CD4-positive, CD25-positive, alpha-beta regulatory T cell (primary cell): ENCODE measurements at regions not wholly inside any gene's neighbourhood (a gene's known extent, or its start where the extent isn't known, plus 50 kb on each side); places are given as distances from the start of the nearest gene placed in this dataset.

Source experiments
- ATAC-seq, 2 donors: fragments of 150-1000 bp; cut with Tn5 transposase; one replicate each; pipeline ENCODE4 v1.10.0; 2021; ENCODE audit warnings: low read depth in 2 of 2, moderate number of reproducible peaks in 2 of 2, moderate library complexity in 1 of 2
- DNase-seq, 3 donors: peaks; one replicate each; pipeline versions ENCODE4 v3.0.0 to v3.0.0-alpha.2; 2012 to 2022; ENCODE audit warnings: mixed read lengths in 1 of 3
- H3K27ac ChIP-seq: one replicate; pipeline ENCODE4 v1.7.0; 2013; ENCODE audit warnings: mild to moderate bottlenecking, low read length; ENCODE audit not compliant: insufficient read depth, poor library complexity, severe bottlenecking
- H3K27me3 ChIP-seq: one replicate; pipeline ENCODE4 v1.7.0; 2013; ENCODE audit warnings: low read length; ENCODE audit not compliant: control insufficient read depth, insufficient read depth
- H3K36me3 ChIP-seq: one replicate; pipeline ENCODE4 v1.7.0; 2013; ENCODE audit warnings: mild to moderate bottlenecking, low read length, moderate library complexity; ENCODE audit not compliant: control insufficient read depth, insufficient read depth
- H3K4me1 ChIP-seq: 2 replicates; pipeline ENCODE4 v1.7.0; 2013; ENCODE audit warnings: mild to moderate bottlenecking, low read length; ENCODE audit not compliant: insufficient read depth, control insufficient read depth, poor library complexity, severe bottlenecking
- H3K4me3 ChIP-seq: one replicate; pipeline ENCODE4 v1.7.0; 2013; ENCODE audit warnings: low read depth, mild to moderate bottlenecking, low read length, moderate library complexity
- H3K9me3 ChIP-seq, 2 experiments: 1 replicate in 1 of 2; 2 replicates in 1 of 2; pipeline ENCODE4 v1.7.0; 2013; ENCODE audit warnings: low read length in 2 of 2, mild to moderate bottlenecking in 1 of 2, moderate library complexity in 1 of 2; ENCODE audit not compliant: control insufficient read depth in 2 of 2
- H3K27ac Mint-ChIP-seq, 3 donors: one replicate each; pipeline ENCODE4 v1.8.0; 2020 to 2022; ENCODE audit warnings: mild to moderate bottlenecking in 3 of 3, mixed read lengths in 3 of 3, moderate library complexity in 2 of 3
- H3K27me3 Mint-ChIP-seq: one replicate; pipeline ENCODE4 v1.8.0; 2022; ENCODE audit warnings: mild to moderate bottlenecking, mixed read lengths
- H3K36me3 Mint-ChIP-seq: one replicate; pipeline ENCODE4 v1.8.0; 2020; ENCODE audit warnings: mixed read lengths
- H3K4me1 Mint-ChIP-seq, 4 donors: one replicate each; pipeline ENCODE4 v1.8.0; 2020 to 2022; ENCODE audit warnings: mixed read lengths in 4 of 4, mild to moderate bottlenecking in 1 of 4
- H3K4me3 Mint-ChIP-seq, 4 donors: one replicate each; pipeline ENCODE4 v1.8.0; 2020 to 2022; ENCODE audit warnings: mild to moderate bottlenecking in 4 of 4, mixed read lengths in 4 of 4, moderate library complexity in 3 of 4
- H3K9me3 Mint-ChIP-seq, 7 donors: one replicate each; pipeline ENCODE4 v1.8.0; 2020 to 2022; ENCODE audit warnings: mixed read lengths in 7 of 7, mild to moderate bottlenecking in 3 of 7, moderate library complexity in 2 of 7

- H3K27me3 ChIP-seq: no peaks in the 10 kb centered on the region
- no peaks in the 10 kb centered on the region for H3K4me1 ChIP-seq
- Mint-ChIP-seq H3K4me1 (no peaks in the 10 kb centered on the region), H3K9me3 (peaks cover 0 to 15% (median 4%) of the 10 kb centered on the region in 7 donors), H3K27me3 (no peaks in the 10 kb centered on the region), H3K36me3 (no peaks in the 10 kb centered on the region), H3K27ac (no peak overlapping the region), H3K4me3 (no peak overlapping the region)
- ATAC-seq: no peak
- no peak overlapping the region for H3K4me3 ChIP-seq
- no peak for DNase-seq
- no peaks in the 10 kb centered on the region for H3K36me3 ChIP-seq
- H3K27ac ChIP-seq: no peak overlapping the region
- no peaks in the 10 kb centered on the region for H3K9me3 ChIP-seq
Observed at GRCh38 chr5:8740595-8740994, 805.3 kb downstream of the SEMA5A start.

GRCh38 chr5:8749556-8749955 lies 796.3 kb downstream of the SEMA5A start:
- H3K36me3 ChIP-seq: no peaks in the 10 kb centered on the region
- H3K4me1 ChIP-seq: no peaks in the 10 kb centered on the region
- DNase-seq (no peak), ATAC-seq (no peak)
- Mint-ChIP-seq H3K27me3 (no peaks in the 10 kb centered on the region), H3K36me3 (no peaks in the 10 kb centered on the region), H3K4me3 (no peak overlapping the region), H3K9me3 (peaks cover 0 to 15% (median 3%) of the 10 kb centered on the region in 7 donors), H3K4me1 (no peaks in the 10 kb centered on the region), H3K27ac (no peak overlapping the region)
- no peak overlapping the region for H3K4me3 ChIP-seq
- H3K27me3 ChIP-seq: no peaks in the 10 kb centered on the region
- H3K27ac ChIP-seq: no peak overlapping the region
- H3K9me3 ChIP-seq: no peaks in the 10 kb centered on the region

GRCh38 chr5:8750100-8750499 lies 795.8 kb downstream of the SEMA5A start:
- no peak for DNase-seq

GRCh38 chr5:8751971-8752370 lies 793.9 kb downstream of the SEMA5A start:
- ATAC-seq: no peak
- no peak overlapping the region for H3K4me3 ChIP-seq
- no peaks in the 10 kb centered on the region for H3K36me3 ChIP-seq
- H3K27me3 ChIP-seq: no peaks in the 10 kb centered on the region
- no peaks in the 10 kb centered on the region for H3K4me1 ChIP-seq
- Mint-ChIP-seq H3K27me3 (no peaks in the 10 kb centered on the region), H3K9me3 (peaks cover 0 to 15% (median 5%) of the 10 kb centered on the region in 7 donors), H3K4me3 (no peak overlapping the region), H3K27ac (no peak overlapping the region), H3K4me1 (no peaks in the 10 kb centered on the region), H3K36me3 (no peaks in the 10 kb centered on the region)
- no peak for DNase-seq
- no peak overlapping the region for H3K27ac ChIP-seq
- H3K9me3 ChIP-seq: no peaks in the 10 kb centered on the region

More at GRCh38 chr5:8750100-8750499, 795.8 kb downstream of the SEMA5A start:
- Mint-ChIP-seq H3K27ac (no peak overlapping the region), H3K4me1 (no peaks in the 10 kb centered on the region), H3K36me3 (no peaks in the 10 kb centered on the region), H3K27me3 (no peaks in the 10 kb centered on the region), H3K4me3 (no peak overlapping the region), H3K9me3 (peaks cover 0 to 15% (median 3%) of the 10 kb centered on the region in 7 donors)
- no peaks in the 10 kb centered on the region for H3K27me3 ChIP-seq
- ATAC-seq: no peak
- H3K27ac ChIP-seq: no peak overlapping the region
- no peaks in the 10 kb centered on the region for H3K4me1 ChIP-seq
- H3K36me3 ChIP-seq: no peaks in the 10 kb centered on the region
- H3K4me3 ChIP-seq: no peak overlapping the region
- no peaks in the 10 kb centered on the region for H3K9me3 ChIP-seq

GRCh38 chr5:8752595-8752994 lies 793.3 kb downstream of the SEMA5A start:
- Histone ChIP-seq H3K4me3 (no peak overlapping the region), H3K27me3 (no peaks in the 10 kb centered on the region), H3K36me3 (no peaks in the 10 kb centered on the region), H3K4me1 (no peaks in the 10 kb centered on the region), H3K27ac (no peak overlapping the region), H3K9me3 (no peaks in the 10 kb centered on the region)
- H3K4me1 Mint-ChIP-seq: no peaks in the 10 kb centered on the region
- H3K36me3 Mint-ChIP-seq: no peaks in the 10 kb centered on the region
- DNase-seq: no peak
- H3K4me3 Mint-ChIP-seq: no peak overlapping the region
- H3K27me3 Mint-ChIP-seq: no peaks in the 10 kb centered on the region
- peaks cover 0 to 15% (median 5%) of the 10 kb centered on the region in 7 donors for H3K9me3 Mint-ChIP-seq
- no peak for ATAC-seq
- no peak overlapping the region for H3K27ac Mint-ChIP-seq

GRCh38 chr5:8756498-8757084 lies 789.3 kb downstream of the SEMA5A start:
- H3K4me3 ChIP-seq: no peak overlapping the region
- no peaks in the 10 kb centered on the region for H3K36me3 ChIP-seq
- no peaks in the 10 kb centered on the region for H3K27me3 ChIP-seq
- Mint-ChIP-seq H3K4me3 (no peak overlapping the region), H3K27me3 (no peaks in the 10 kb centered on the region), H3K4me1 (no peaks in the 10 kb centered on the region), H3K36me3 (no peaks in the 10 kb centered on the region), H3K9me3 (peaks cover 6 to 20% (median 9%) of the 10 kb centered on the region in 7 donors), H3K27ac (no peak overlapping the region)
- ATAC-seq: no peak
- no peak overlapping the region for H3K27ac ChIP-seq
- DNase-seq: no peak
- no peaks in the 10 kb centered on the region for H3K4me1 ChIP-seq
- peaks cover 0 to 2% of the 10 kb centered on the region in 2 experiments for H3K9me3 ChIP-seq

GRCh38 chr5:8765886-8766285 lies 780.0 kb downstream of the SEMA5A start:
- Mint-ChIP-seq H3K9me3 (peaks cover 0 to 9% (median 3%) of the 10 kb centered on the region in 7 donors), H3K36me3 (no peaks in the 10 kb centered on the region), H3K27me3 (no peaks in the 10 kb centered on the region), H3K4me3 (no peak overlapping the region), H3K27ac (no peak overlapping the region), H3K4me1 (no peaks in the 10 kb centered on the region)
- no peaks in the 10 kb centered on the region for H3K36me3 ChIP-seq
- DNase-seq (no peak), ATAC-seq (no peak)
- H3K4me3 ChIP-seq: no peak overlapping the region
- no peaks in the 10 kb centered on the region for H3K4me1 ChIP-seq
- no peaks in the 10 kb centered on the region for H3K9me3 ChIP-seq
- no peak overlapping the region for H3K27ac ChIP-seq
- no peaks in the 10 kb centered on the region for H3K27me3 ChIP-seq

GRCh38 chr5:8766448-8766847 lies 779.4 kb downstream of the SEMA5A start:
- Mint-ChIP-seq H3K9me3 (peaks cover 0 to 5% (median 3%) of the 10 kb centered on the region in 7 donors), H3K4me1 (no peaks in the 10 kb centered on the region), H3K27ac (no peak overlapping the region), H3K27me3 (no peaks in the 10 kb centered on the region), H3K4me3 (no peak overlapping the region), H3K36me3 (no peaks in the 10 kb centered on the region)
- H3K36me3 ChIP-seq: no peaks in the 10 kb centered on the region
- H3K4me1 ChIP-seq: no peaks in the 10 kb centered on the region
- H3K9me3 ChIP-seq: no peaks in the 10 kb centered on the region
- no peak overlapping the region for H3K27ac ChIP-seq
- DNase-seq: no peak
- no peaks in the 10 kb centered on the region for H3K27me3 ChIP-seq
- no peak overlapping the region for H3K4me3 ChIP-seq
- no peak for ATAC-seq
